ENCODE measurements at regions not wholly inside any gene's neighbourhood (a gene's known extent, or its start where the extent isn't known, plus 50 kb on each side); places are given as distances from the start of the nearest gene placed in this dataset.

DNA sequence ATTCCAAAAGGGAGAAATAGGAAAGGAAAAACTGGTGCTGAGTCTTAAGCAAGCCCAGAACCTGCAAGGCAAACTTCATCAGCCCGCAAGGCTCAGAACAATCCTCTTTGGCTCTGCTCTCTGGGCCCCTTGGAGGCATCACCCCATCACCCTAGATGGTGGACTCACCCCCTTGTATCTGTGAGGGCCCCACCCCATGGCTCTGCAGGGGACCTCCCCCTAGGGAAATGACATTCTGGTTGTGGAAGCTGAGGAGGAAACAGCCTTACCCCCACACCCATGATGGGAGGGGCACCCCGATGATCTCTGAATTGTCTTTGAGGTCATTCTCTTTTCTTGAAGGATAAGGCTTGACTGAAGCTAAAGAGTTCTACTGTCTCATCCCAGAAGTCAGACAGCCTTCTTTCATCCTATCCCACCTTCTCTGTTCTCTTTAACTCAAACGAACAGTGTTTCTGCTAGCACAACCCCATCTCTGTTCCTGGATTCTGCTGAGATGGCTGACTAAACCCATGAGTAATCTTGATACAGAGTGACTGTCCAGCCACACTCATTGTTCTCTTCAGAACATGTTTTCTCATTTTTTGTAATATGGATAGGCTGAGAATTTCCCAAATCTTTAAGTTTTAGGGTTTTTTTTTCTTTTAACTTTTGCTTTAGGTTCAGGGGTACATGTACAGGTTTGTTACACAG is 492.1 kb upstream of the MYT1L start:
- no peak for DNase-seq

DNA sequence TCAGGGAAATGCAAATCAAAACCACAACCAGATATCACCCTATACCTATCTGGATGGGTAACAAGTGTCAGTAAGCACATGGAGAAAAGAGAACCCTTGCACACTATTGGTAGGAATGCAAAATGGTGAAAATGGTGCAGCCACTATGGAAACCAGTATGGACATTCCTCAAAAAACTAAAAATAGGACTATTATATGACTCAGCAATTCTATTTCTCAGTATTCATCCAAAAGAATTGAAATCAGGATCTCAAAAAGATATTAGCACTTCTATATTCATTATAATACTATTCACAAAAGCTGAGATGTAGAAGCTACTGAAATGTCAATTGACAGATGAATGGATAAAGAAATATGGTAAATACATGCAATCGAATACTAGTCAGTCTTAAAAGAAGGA is 491.1 kb upstream of the MYT1L start:
- DNase-seq: no peak

DNA sequence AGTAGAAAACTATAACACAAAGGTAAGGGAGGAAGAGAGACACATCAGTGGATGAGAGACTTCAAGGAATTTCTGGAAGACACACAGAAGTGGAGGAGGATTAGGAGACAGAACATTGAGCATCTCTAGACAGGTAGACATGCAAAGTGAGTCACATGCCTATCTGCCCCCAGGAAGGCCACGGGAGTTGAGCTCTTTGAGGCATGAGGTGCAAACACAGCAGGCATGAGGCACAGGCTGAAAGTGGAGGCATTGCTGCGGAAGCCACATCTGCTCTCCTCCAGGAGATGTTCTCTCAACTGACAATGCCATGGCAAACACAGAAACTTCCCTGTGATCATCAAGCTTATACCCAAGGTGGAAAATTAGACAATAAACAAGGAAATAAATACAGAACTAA is 481.6 kb upstream of the MYT1L start:
- no peak for DNase-seq

DNA sequence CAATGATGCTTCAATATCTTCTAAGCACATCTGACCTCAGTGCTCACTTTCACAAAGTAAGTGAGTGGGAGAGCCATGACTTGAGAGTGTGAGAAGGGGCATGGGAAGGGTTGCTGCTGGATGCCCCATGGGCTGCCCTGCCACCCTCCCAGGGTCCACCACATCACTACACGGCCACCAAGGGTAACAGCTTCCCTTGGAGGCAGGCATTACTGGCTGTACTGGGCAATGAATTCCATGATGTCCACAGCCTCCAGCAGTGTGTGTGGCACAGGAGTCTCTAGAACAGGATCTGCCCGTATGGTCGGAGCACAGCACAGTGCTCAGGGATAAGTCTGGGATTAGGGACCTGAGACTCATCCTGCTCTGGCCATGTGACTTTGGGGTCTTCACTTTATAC is 481.0 kb upstream of the MYT1L start:
- DNase-seq: no peak

DNA sequence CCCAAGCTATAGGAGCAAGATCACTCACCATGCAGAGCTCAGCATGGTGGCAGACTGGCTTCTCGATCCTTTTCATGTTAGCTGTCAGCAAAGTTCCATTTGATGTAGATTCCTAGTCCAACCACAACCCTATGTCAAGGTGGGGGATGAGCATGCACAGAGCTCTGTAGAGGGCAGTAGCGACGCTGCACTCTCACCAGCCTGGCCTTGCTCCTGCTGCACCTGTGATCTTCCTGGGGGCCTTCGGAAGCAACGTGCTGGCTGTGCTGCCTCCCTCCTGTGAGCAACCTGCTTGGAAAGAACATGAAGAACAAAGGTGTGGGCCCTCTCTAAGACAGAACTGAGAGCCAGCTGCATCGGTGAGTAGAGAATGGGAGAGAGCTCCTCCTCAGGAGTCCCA is 479.4 kb upstream of the MYT1L start:
- DNase-seq: no peak

DNA sequence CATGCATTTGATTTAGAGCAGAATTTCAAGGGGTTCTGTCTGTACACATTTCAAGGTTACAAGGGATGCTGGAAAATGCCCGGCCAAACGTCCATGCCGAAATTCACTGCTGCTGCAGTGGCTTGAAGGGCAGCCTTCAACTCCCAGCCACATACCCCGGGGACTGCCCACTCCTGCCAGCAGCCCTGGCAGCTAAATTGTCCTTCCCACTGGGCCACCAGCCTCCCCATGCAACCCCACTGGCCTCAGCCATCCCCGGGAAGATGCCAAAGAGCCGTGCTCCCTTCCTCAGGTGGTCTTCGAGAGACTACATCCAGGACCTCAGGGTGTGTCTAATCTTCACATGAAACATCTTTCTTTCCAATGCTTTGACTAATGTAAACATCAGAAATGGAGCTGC is 478.7 kb upstream of the MYT1L start:
- DNase-seq: no peak

DNA sequence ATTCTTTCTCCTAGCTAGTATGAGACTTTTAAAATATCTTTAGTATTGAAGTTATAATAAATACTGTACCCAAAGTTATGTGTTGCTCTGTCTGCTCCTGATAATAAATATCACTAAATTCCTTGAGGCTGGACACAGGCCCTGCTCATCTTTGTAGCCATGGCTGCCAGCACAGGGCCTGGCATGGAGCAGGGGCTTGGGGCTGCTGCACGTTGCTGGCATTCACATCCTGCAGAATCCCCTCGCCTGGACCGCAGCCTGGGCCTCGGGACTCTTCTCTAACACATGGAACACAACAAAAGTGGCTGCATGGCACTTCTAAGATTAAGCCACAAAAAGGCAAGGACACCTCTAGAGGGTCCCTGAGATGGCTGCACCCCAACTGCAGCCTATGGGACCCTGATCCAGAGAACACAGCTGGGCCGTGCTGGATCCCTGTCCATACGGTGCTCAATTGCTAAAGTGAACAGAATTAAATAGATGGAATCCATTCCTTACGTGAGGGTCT is 477.5 kb upstream of the MYT1L start:
- no peak for DNase-seq

DNA sequence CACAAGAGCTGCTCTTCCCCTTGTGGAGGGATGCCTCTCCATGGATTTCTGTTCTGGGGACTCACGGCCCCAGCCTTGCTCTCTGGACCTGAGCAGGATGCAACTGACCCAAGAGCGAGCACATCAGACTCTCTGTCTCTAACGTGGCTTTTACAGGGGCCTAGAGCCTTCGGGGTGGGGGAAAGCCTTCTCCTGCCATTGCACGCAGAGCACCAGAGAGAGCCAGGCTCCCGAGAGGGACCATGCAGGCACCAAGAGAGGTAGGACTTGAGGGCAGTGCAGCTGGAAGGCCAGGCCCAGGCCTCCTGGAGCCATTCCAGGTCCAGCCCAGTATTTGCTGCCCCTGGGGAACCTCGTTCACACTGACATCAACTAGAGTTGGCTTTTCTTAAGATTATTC is 475.6 kb upstream of the MYT1L start:
- DNase-seq: no peak

DNA sequence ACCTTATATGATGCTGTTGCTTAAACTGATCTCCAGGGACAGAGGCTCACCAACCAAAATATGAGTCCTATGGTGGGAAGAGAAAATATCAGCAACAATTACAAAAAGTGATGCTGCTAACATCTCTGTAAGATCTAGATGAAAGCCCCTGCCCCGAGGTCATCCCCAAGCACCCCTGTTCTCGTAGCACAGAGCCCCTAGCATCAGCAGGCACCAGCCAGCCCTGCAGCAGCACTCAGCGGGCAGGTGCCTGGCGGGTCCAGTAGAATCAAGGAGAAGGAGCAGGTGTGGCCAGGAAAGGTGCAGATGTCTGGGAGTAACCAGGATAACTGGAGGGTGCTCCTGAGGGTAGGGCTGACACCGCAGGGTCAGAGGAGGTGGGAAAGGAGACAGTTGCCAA is 474.2 kb upstream of the MYT1L start:
- no peak for DNase-seq

DNA sequence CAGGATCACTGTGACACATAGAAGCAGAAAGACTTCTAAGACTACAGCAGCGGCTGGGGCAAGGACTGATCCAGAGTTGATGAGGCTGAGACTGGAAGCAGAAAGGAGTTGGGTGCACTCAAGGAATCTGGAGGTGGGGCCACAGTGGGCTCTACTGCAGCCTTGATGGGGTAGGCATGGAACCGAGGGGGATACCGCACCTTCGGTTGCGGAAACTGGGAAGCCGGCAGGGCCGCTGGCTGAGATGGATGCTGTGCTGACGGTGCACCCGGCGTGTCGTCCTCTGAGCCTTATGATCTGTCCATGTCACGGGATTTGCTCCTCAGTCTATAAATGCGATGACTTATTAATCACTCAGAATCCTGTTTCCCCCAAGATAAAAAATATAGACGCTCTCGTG is 473.5 kb upstream of the MYT1L start:
- DNase-seq: no peak

DNA sequence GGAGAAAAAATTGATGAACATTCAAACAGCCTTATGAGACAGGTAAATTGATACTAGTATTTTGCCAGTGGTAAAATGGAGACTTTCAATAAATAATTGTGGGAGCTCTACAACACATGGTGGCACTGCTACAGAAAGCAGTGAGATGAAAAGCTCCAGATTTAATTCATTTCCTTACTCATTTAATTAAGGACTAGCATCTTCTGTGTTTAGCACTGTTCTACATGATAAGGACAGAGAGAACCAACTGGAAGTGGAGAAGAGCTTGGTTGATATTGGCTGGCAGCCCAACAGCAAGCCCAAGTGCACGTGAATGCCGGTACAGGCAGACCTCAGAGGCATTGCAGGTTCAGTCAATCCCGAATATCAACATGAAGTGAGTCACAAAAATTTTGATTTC is 470.4 kb upstream of the MYT1L start:
- DNase-seq: no peak

DNA sequence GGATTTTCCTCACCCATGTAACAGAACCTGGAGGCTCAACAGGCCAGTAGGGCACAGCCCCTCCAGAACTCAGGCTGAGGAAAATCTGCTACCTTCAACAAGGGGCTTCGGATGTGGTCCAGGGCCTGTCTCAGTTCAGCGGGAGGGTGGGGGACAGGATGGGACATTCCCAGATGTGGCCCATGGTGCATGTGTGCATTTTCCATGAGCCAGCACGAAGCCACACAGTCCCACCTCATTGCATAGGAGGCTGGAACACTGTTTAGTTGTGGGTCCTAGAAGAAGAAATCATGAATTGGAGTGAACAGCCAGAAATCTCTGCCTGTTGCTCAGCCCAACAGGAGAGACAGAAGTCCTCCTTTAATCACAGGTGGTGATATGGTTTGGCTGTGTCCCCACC is 469.6 kb upstream of the MYT1L start:
- DNase-seq: no peak

DNA sequence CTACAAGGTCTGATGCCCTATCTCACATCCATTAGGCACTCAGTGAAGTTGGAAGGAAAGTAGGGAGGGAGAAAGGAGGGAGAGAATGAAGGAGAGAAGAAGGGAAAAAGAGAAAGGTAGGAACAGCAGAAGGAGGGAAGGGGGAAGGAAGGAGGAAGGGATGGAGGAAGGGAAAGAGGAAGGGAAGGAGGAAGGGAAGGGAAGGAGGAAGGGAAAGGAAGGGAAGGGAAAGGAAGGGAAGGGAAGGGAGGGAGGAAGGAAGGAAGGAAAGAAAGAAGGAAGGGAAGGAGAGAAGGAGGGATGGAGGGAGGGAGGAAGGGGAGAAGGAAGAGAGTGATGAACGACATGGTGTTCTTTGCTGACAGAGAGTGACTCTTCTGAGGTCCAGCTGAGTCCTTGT is 468.9 kb upstream of the MYT1L start:
- DNase-seq: no peak

DNA sequence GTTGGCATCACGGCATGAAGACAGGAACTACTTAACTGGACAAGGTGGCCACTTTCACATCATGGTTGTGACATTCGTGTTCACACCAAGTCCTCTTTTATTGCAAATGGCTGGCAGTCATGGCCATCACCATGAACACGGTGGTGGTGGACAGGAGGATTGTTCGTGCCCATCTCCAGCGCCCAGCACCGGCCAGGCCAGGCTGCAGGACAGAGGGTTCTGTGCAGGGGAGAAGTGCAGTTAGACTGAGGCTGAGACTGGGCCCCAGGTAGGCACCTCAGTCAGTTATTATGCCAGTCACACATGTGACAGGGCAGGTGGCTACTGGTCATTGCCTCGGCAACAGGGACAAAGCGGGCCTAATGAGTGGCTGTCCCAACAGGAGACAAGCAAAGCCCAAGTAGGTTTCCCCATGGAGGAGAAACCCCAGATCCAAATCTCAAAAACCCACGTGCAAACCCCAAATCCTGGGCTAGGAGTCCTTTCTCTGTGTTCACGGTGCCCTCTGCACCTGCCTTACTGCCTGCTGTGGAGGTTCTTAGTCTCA is 468.1 kb upstream of the MYT1L start:
- no peak for DNase-seq

DNA sequence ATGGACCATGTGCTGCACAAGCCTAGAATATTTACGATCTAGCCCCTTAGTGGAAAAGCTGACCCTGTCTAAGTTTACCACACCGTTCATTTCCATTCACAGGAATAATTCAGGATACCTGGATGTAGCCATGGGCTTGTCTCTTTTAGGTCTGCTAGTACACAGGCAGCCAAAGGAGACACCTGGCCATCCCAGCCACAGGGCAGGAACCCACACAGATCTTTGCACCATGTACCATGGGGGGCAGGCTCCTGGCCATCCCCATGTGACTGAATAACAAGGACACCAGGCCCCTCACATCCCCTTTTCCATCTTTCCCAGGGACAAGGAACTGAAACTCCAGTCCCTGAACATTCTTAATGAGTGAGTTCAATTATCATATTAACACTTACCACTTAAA is 467.3 kb upstream of the MYT1L start:
- DNase-seq: no peak

DNA sequence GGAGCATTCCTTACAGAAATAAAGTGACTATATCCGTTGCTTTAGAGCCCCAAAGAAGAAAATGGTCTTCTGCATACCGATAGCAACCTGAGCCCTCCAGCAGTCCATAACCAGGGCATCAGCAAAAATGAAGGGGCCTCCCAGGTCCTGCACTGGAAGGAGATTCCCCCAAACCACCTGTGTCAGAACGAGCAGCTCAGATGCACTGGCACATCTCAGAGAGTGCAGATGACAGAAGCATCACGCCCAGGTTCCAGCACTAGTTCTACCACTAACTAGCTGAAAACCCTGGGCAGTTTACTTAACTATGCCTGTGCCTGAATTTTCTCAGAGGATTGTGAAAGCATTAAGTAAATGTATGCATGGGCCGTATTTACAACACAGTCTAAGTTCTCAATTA is 466.7 kb upstream of the MYT1L start:
- no peak for DNase-seq

DNA sequence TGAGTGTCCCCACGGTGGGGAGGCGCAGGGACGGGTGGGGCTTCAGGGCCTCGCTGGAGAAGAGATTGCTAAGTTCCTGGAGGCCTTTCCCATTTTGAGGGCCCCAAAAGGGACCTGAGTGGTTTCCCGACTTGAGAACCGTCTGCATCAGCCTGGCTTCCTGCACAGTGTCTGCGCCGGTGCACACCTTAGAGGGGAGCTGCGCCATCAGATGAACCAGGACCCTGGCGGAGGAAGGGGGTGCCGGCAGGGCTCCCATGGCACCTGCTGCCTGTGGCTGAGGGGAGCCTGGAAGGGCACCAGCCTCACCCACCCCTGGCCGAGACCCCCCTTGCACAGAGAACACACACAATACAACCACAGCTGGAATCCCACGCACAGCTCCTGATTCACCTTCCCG is 465.1 kb upstream of the MYT1L start:
- DNase-seq: no peak

DNA sequence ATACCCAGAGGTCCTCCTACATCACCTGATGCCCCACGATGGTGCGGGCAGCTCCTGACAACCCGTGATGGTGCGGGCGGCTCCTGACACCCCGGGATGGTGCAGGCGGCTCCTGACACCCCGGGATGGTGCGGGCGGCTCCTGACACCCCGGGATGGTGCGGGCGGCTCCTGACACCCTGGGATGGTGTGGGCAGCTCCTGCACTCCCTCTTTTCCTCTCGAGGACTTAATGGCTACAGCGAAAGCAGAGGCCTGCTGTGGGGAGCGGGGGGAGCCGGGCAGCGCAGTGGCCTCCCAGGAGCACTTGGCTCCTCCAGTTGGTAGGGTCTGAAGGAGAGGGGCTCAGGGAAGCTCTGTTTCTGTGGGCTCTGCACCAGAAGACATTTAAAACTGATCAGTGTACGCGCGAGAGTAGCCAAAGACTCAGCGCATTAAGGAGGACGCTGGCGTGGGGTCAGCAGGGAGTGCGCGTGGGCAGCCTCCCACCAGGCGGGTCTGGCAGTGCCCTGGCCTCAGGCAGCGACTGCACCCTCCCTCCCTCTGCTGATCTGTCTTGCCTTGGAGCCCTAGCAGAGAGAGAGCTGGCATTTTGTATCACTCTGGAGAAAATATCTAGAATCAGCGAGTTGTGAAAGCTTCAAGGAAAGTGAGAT is 464.5 kb upstream of the MYT1L start:
- no peak for DNase-seq

DNA sequence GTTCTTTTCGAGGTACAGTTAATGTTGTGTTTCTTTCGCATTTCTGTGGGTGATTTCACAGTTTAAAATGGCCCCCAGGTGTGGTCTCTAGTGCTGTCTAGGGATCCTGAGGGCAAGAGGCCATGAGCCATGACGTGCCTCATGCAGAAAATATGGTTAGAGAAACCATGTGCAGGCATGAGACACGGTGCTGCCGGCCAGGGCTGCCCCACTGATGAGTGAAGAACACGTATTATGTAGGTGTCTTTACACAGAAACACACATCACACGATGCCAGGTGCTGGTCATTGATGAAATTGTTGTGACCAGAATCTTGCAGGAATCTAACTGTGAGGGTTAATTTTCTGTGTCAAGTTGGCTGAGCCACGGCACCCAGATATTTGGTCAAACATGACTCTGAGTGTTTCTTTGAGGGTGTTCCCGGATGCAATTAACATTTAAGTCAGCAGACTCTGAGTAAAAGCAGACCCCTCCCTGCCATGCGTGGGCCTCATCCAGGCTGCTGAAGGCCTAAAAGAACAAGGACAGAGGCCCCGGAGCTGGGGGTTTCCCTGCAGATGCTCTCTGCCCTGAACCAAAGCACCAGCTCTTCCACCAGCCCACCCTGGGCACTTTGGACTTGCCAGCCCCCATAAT is 463.0 kb upstream of the MYT1L start:
- DNase-seq: no peak

DNA sequence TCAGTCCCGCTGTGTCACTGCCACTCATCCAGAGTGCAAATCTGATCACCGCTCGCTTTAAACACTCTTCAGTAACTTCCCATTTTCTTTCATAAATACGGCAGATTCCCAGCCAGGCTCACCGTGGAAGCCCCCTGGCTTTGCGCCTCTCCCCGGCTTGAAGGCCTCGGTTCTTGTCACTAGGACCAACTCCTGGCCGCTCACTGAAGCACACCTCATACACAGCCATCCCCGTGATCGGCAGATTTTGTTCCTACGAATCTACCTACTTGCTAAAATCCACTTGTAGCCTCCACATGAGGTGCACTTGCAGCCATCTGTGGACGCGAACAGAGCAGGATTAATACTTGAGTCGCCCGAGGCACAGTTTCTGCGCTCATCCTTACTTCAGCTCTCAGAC is 462.4 kb upstream of the MYT1L start:
- DNase-seq: no peak

DNA sequence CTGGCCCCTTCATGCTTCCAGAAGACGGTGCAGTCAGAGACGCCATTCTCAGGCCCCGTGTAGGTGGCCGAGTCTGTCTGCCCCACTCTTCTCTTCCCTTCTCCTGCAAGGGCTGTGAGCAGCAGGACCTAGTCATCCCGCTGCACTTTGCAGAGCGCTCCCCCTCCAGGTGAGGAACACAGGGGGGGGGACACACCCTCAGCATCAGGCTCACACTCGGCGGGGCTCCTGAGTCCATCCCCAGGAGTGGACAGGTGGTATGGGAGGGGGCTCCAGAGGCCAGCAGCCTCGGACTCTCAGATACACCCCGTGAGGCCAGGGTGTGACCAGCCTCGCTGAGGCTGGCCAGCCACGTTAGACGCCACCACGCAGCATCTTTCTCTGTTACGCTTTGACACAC is 460.5 kb upstream of the MYT1L start:
- no peak for DNase-seq

DNA sequence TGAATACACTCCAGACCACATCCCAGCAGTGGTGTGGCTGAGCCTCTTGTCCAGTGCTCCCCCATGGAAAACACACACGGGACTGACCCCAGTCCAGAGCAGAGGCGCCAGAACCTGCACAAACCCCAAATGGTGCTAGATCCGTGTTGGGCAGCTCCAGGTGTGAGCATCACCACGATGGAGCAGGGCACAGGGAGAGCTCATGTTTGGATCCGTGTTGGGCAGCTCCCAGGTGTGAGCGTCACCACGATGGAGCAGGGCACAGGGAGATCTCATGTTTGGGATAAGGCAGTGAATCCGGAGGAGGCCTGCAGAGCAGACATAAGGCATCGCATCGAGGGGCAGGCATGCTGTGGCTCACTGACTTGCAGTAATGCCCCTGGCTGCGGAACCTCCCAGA is 460.0 kb upstream of the MYT1L start:
- DNase-seq: no peak

DNA sequence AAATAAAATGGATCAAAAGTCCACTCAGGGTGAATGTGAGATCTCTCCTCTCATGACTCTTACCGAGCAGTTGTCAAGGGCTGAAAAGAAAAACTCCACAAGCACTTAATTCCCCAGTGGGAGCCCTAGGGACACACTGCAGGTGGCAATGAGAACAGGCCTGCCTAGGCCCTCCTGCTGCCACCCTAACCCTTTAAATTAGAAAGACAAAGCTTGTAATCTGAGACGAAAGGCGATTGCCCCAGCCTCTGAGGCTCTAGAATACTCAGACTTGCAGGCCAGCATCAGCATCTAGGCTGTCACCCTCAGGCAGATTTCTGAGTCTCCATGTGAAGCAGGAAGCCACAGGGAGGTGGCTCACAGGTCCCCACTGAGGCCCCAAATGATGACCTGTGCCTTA is 457.0 kb upstream of the MYT1L start:
- DNase-seq: no peak

DNA sequence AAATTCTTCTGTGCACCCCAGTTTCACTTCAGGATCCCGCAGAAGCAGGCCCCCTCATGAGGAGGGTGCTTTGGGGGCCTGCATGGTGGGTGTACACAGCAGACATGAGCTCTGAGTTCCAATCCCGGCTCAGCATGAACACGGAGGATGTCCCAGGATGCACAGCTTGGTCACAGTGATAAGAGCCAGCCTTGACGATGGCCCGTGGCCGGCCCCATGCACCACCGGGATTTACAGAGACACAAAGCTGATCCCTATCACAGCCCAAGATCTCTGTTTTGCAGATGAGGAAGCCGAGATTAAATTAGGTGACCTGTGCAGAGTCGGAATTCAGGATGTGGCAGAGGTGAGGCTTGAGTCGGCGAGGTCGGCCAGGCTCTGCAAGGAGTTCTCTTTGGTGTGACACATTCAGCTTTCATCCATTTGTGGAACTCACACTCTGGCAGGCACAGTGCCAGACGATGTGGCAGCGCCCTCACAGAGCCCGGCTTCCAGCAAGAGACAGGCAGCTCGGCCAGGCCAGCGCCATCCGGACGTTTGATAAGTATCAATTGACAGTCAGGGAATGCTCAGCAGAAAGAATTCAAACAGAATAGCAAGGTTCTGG is 456.3 kb upstream of the MYT1L start:
- DNase-seq: no peak

All from bone marrow (tissue), 2 donors.